DLD1 (cell line): ENCODE measurements at regions not wholly inside any gene's neighbourhood (a gene's known extent, or its start where the extent isn't known, plus 50 kb on each side); places are given as distances from the start of the nearest gene placed in this dataset.

Experiments
- in situ Hi-C: cut with HindIII; loops from 2 replicates; pipeline ENCODE4 v1.10.0; 2017; ENCODE audit warnings: low sequenced_read_pairs

- in situ Hi-C loops: no loop called here
Measured at GRCh38 chr2:105652014-105652796, 92.5 kb upstream of the NCK2 start.

DNA sequence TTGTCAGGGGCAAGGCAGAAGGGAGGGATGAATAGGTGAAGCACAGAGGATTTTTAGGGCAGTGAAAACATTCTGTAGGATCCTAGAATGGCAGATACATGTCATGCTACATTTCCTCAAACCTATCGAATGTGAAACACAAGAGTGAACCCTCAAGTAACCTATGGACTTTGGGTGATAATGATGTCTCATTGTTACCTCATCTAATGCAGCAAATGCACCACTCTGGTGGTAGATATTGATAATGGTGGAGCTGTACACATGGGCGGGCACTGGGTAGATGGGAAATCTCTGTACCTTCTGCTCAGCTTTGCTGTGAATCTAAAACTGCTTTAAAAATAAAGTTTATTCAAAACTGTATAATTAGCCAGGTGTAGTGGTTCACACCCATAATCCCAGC is 95.2 kb upstream of the NCK2 start:
- in situ Hi-C loops: no loop called here

DNA sequence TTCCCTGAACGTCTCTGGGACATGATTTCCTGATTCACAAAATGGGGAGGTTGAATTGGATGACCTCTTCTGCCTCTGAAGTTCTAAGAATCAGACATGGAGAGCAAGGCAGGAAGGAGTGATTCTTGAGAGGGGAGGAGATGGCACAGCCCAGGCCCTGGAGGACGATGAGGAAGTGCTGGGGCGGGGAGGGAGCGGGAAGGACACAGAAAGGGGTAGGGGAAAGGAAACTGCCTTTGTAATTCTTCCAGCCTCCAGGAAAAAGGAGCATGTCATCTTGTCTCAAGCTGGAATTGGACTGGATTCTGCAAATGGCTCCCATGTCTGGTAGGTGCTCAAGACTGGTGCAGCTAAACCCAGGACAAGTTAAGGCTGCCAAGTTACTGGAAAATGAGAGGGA is 97.0 kb upstream of the NCK2 start:
- in situ Hi-C loops: no loop called here

DNA sequence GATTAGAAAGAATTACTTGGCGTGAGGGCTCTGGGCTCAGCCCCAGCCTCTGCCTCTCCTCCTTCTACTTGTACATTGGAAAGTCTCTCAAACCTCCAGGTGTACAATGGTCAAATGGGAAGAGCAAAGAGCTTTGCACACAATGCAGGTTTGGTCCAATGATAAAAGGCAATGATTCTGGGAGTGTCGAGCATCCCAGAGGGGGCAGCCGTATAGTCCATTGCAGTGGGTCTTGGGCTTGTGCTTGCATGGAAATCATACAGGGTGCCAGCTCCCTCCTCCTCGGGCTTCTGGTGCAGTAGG is 98.0 kb upstream of the NCK2 start:
- in situ Hi-C loops: no loop called here

DNA sequence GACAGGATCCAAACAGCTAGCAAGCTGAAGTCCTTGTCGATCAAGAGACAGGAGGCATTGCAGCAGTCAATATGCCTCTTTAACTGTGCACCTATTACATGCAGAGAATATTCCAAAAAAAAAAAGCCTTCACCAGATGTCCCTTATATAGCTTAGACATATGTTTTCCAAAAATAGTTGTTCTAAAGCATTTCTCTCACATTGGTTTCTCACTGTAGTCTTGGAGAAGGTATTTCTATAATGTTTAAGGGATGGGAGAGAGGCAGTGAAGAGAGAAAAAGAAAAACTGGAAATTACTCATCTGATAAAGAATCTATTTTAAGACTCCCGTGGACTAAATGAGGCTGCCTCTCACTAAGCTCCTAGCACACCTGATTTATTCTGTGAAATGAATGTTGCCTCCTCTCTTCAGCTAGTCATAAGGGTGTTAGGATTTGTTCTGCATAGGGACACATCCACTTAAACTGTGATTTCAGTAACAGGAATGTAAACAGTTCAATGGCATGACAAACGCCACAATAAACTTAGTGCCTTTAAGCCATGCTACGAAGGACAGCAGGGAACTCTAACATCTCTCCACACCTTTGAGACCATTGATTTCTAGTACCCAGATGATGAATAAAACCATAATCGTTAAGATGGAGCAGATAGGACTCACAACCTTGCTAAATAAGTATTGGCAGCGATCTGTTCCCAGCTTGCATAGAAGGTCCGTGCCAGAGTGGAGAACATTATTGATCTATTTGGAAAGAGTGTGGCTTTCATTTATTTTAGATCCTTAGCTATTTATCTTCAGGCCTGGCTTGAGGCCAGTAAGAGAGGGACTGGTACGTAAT is 98.6 kb upstream of the NCK2 start:
- in situ Hi-C loops: no loop called here

DNA sequence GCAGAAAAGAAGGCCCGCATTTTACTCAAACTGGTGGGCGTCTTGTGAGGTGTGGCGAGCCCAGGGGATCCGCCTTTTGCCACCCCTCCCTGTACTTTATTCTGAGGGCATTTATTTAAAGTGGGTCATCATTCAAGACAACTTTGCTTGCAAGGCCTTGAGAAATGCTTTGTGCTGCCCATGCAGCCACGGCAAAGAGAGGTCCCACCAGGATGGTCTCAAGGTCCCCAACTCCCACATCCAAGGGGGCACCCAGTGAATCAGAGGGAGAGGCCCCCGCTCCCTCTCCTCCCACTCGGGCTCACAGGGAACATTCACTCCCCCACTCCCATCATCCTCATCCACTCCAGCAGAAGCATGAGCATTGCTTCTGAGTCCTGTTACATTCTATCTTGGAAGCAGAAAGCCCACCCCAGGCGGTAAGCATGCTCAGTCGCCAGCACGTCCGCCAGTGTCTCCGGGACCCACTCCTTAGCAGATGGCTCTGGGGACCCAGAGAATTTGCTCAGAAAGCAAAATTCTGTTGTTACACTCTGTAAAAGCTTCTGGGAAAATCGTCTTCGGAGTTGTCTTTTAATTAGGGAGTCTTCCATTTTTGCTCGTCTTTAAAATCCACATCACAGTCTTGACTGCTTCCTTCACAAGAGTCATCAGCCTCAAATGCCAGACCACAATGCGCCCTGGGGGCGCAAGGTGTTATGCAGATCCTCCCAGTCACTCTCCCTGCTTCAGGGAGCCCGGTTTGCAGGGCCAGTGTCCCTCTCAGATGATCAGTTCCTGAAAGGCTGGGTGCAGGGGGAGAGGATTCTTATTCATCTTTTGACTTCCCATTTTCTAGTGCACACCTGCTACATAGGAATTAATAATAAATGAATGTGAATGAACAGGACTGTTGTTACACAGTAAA is 99.4 kb upstream of the NCK2 start:
- in situ Hi-C loops: no loop called here

DNA sequence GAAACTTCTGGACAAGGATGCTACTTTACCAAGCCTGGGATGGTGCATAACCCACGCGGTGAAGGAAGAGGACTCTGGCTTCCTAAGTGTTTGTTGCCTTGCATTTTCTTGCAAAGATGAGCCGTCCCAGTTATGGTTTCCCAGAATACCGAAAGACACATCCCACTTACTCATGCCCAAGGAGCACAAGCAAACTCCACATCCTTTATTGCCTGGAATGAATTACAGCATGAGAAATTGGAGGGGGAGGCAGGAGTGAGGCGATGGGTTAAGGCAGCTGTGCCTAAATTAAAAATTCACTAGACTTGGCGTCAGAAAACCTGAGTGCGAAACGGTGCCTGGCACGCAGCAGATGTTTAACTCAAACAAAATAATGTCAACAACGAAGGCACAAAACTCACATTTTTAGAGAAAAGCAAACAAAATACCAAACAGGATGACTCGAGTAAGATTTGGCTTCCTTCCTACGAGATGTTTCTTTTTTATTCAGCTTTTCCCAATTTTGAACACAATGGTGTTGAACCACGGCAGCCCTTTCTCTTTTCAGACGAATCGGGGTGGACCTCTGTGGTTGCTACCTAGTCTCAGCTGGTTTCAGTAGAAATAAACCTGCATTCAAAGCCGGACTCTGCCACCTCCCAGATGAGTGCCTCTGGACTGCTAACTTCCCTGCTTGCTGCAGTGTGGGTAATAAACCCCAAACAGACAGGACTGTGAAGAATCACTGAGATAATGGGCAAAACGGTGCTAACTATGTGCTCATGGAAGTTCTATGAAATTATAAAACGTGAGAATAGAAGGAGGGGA is 100.3 kb upstream of the NCK2 start:
- in situ Hi-C loops: no loop called here

GRCh38 chr2:105643405-105644173 is 101.1 kb upstream of the NCK2 start:
- in situ Hi-C loops: no loop called here

- in situ Hi-C loops: no loop called here
Measured at GRCh38 chr2:105641389-105641811, 103.3 kb upstream of the NCK2 start.

DNA sequence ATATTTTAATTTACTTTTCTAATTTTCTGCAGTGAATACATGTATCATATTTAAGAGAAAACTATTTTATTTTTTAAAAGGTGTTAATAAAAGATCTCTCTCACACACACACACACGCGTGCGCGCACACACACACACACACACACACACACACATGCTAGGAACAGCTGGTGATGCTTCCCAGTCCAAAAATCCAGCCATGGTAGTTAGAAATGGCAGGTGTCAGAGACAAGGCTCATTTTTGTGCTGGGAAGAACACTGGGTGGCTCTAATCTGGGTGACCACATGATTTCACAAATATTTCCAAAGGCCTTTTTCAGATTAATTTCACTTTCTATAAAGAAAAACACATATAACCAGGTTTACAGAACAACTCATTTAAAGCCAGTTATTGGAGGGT is 104.5 kb upstream of the NCK2 start:
- in situ Hi-C loops: no loop called here

DNA sequence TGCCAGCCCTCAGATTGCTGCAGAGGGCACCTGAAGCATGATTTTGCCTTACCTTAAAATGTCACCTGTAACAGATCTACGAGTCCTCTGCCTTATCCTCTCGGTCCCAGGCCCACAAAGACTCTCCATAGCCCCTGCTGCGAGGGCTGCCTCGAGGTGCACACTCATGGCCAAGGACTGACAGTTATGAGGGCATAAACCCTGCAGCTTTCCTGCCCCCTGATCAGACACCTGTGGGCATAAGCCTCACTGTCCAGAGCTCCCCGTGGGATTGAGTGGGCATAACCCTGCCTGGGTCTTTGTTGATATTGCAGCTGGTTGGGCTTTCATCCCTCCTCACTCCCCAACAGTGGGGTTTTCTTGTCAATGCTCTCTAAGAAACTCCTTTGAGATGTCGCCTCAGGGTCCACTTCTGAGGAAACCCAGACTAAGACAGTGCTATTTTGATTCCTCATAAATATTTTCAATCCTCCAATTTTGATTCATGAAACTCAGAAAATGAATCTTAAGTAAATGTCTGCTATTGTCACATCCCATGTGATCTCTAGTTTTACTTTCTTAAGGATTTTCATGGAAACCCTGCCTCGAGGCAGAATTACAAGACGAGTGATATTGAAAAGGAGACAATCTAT is 108.5 kb upstream of the NCK2 start:
- in situ Hi-C loops: no loop called here

GRCh38 chr2:105635564-105635963 is 109.1 kb upstream of the NCK2 start:
- in situ Hi-C loops: no loop called here

DNA sequence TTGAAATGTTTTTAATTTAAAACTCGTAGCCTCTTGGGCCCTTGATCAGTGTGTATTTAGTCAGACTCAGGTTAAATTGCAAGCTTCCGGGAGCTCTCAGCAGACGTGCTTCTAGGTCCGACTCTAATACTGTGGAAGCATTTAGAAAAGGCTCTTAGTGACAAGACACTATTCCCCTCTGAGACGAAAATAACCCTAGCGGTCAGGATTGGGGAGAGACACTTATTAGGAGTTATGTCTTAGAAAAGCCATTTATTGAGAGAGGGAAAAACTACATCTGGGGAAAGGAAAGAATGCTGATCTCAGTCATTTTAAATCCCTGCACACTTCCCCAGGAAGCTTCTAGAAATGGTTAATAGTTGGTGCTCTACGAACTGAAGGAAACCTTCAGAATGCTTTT is 110.5 kb upstream of the NCK2 start:
- in situ Hi-C loops: no loop called here

- in situ Hi-C loops: no loop called here
Measured at GRCh38 chr2:105631922-105632321, 112.8 kb upstream of the NCK2 start.

GRCh38 chr2:105631011-105631410 is 113.7 kb upstream of the NCK2 start:
- in situ Hi-C loops: no loop called here

- in situ Hi-C loops: no loop called here
Measured at GRCh38 chr2:105629634-105630033, 115.1 kb upstream of the NCK2 start.

- in situ Hi-C loops: no loop called here
Measured at GRCh38 chr2:105627534-105627933, 117.2 kb upstream of the NCK2 start.

DNA sequence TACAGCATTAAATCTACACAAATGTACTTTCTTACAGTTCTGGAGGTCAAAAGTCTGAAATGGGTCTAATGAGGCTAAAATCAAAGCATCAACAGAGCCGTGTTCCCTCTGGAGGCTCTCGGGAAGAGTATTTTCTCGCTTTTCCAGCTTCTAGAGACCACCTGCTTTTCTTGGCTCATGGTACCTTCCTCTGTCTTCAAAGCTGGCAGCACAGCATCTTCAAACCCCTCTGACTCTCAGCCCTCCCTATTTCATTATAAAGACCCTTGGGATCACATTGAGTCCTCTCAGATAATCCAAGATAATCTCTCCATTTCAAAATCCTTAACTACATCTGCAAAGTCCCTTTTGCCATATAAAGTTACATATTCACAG is 117.8 kb upstream of the NCK2 start:
- in situ Hi-C loops: no loop called here

GRCh38 chr2:105626212-105626965 is 118.3 kb upstream of the NCK2 start:
- in situ Hi-C loops: no loop called here
